Medulla oblongata (tissue), 1 donor: ENCODE measurements at regions not wholly inside any gene's neighbourhood (a gene's known extent, or its start where the extent isn't known, plus 50 kb on each side); places are given as distances from the start of the nearest gene placed in this dataset.

Experiments
- DNase-seq: peaks from one replicate; pipeline ENCODE4 v3.0.0-alpha.2; 2015; ENCODE audit errors: extremely low spot score

DNA sequence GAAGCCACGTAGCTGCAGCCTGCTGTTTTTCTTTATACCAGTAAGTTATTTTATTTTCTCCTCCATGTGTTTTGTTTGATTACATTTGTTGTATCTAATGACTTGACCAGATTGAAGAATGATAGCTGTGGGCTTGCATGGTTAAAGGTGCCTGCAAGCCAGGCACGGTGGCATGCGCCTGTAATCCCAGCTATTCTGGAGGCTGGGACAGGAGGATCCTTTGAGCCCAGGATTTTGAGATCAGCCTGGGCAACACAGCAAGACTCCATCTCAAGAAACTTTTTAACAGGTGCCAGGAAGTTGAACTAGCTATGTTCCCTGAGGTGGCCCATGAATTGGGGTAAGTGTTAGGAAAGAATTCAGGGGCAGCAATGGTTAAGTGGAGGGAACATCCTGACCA, 179.4 kb downstream of the IRS1 start:
- DNase-seq = no peak

DNA sequence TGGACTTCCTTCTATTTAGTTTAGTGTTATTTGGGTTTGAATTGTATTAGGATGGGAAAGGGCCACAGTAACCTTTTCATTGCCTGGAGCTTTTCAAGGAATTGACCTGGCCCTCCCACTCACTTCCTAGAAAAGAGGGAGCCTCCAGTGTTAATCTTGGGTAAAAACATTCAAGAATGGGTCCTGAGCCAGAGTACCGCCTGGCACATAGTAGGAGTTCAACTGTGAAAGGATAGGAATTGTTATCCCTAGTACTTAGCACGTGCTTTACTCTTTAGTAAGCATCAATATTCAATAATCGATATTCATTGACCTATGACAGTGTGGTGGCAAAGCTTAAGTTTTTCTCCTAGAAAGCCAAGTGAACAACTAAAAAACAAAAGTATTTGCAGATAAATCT, 179.9 kb downstream of the IRS1 start:
- DNase-seq = no peak

DNA sequence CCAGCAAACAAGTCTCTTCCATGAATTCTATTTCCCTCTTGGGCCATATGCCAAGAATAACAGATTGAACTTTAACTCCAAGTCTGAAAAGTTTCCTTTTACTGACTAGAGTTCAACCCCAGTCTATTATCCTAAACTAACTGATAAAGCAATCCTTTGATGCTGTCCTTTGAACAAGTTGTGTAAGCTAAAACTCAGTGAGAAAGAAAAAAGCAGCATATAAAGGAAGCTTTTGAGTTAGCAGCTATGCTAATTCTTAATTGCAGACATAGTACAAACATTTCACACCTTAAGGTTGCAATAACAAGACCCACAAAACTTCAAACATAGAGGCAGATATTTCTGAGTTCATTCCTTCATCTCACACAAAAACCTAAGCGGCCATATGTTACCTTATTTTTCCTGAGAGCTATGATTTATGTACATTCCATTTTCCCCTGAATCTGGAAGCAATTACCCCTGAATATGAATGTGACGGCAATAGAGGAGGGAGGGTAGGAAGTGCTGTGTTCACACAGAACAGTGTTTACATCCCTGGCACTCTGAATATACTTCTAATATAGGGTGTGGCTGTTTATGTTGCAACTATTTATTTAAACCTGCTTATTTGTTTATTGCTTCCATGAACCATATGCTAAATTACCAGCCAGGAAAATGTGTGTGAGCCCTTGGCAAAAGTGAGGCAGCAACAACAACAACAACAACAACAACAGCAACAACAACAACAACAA, 180.6 kb downstream of the IRS1 start:
- DNase-seq = no peak

DNA sequence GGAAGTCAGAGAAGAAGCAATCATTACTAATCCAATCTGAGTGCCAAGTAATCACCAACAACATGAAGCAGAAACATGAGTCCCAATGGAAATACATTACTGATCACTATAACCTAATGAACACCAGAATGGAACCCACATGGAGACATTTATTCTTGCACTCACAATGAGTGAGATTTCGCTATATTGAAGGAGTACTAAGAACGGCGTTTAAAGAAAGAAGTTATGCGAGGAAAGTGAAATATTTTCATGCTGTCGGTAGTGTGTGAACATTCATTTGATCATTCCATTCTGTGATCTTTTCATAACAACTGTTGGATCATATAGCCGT, 181.1 kb downstream of the IRS1 start:
- DNase-seq = no peak

DNA sequence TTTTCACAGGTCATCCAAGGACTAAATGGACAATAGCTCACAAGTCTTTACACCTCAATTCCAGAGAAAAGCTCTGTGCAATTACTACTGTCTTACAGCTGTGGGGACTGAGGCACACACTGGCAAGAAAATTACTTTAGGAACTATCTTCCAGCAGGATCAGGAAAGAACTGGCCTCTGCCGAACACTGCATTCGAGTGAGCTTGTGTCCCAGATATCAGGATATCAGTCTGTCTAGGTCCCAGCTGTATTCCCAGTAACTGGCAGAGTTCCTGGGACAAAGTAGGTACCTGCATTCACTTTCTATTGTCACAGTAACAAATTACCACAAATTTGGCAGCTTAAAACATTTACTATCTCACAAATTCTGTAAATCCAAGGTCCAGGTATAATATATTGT, 183.7 kb downstream of the IRS1 start:
- DNase-seq = no peak

DNA sequence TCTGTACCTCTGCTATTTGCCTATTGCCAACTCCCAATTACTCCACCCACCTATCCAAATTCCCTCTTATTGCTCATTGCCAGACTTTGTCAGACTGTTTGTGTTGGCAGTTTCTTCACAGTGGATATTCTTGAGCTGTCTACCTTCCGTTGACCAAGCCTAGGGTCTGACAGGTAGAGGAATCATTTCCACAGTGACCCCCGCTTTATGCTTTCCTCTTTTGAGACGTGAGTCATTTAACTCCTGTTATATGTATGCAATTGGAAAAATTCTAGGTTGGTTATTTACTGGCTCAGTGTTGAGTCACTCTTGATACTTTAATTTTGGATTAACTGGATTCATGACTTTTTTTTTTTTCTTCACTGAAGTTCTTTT, 187.7 kb downstream of the IRS1 start:
- DNase-seq = no peak

DNA sequence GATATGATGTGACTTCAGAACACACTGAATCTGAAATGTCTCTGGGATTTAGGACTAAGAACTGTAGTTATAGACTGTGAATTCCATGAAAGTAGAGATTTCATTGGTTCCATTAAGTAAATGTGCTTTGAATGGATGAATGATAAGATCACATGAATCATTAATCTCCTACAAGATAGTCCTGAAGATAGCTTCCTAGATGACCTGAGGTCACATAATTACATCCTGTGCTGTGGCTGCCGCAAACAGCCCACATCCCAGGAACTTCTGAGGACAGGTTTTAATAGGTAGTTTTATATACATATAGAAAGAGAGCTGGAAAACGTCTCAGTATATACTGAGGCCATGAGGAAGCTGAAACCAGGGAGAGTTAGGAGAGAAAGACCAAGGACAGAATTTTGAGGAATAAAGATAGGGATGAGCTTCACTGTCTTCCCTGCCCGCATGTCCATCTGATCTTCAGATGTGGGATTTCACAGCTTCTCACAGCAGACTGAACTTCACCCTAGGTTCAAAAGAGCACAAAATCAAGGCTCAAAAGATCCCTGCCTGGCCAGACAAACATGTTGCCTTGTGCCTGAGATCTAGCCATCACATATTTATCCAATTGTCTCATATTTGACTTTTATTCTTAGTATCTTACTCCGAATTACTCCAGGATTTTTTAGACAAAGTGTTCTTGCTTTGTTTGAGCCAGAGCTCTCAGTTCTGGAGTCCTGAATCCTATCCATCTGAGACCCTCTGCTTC, 188.2 kb downstream of the IRS1 start:
- no peak for DNase-seq

DNA sequence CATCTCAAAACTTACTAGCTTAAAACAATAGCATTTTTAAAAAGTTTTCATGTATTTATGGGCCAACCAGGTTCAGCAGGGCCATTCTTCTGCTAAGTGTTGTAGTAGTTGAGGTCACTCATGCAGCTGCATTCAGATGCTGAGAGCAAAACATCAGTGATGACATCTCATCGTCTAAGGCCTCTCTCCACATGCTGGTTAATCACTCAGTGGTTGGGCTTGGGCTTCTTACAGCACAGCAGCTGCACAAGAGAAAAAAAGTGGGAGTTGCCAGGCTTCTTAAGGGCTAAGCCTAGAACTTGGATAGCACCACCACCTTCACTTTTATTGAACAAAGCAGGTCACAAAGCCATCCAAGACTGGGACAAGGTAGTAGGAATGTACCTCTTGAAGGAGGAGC, 190.3 kb downstream of the IRS1 start:
- DNase-seq = no peak

DNA sequence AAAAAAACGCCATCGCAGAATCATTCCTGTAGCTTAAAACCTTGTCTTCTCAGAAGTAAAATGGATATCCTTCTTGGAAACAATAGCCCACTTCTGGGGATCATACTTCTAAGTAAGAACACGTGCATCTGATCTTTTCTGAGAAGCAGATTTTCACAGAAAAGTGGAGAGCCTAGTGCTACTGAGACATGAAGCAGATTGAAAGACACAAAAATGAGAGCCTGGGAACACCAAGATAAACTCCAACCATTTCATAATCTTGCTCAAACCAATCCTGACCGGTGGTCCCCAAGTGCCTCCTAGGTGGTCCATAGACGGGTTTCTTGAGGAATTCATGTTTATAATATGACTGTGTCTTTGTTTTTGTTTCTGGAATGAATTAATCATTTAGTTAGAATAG, 191.2 kb downstream of the IRS1 start:
- no peak for DNase-seq

DNA sequence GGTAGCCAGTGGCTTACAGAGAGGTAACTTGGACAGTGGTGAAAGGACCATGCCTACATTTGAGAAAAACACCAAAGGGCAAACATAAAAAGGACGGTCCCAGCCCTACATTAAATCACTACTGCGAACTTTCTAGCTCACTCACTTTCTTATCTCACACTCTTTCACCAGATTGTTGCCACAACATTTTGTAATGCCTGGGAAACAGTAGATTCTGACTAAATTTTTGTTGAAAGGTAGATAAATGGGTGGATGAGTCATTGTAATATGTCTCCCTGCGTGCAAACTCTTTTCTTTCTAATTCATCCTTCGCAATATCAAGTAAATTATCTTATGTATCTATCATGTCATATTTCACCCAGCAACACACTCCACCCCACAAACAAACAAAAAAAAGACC, 192.2 kb downstream of the IRS1 start:
- no peak for DNase-seq

DNA sequence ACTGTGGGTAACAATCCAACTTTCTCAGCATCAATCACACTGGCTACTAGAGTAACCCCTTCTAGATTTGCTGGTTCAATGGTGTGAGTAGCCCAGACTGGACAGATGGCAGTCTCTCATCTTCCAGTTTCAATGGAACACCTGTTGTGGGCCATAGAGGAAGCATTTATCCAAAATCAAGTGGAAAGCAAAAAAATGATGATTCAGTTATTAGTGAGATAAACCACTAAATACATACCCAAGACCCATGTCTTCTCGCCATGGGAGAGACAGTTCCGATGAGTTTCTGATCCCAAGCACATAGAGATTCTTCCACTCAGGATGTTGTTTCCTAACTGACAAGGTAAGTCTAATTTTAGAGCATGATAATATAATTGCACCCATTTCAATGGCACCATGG, 194.0 kb downstream of the IRS1 start:
- DNase-seq = no peak

DNA sequence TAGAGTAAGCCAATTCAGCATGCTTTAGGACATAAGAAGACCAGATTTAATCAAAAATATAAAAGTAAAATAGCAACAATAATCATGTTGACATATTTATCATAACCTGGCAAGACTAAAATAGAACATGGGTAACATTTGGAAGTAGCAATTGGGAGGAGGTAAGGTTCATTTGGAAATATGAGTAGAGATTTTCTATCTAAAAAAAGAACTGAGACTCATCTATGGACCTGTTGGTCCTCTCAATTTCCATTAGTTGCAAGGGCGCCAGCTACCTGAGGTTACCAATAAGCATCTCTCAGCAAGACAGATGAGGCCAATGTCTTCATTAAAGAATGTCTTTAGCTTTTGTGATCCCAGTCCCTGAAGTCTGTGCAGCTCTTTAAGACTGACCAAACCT, 196.0 kb downstream of the IRS1 start:
- no peak for DNase-seq

DNA sequence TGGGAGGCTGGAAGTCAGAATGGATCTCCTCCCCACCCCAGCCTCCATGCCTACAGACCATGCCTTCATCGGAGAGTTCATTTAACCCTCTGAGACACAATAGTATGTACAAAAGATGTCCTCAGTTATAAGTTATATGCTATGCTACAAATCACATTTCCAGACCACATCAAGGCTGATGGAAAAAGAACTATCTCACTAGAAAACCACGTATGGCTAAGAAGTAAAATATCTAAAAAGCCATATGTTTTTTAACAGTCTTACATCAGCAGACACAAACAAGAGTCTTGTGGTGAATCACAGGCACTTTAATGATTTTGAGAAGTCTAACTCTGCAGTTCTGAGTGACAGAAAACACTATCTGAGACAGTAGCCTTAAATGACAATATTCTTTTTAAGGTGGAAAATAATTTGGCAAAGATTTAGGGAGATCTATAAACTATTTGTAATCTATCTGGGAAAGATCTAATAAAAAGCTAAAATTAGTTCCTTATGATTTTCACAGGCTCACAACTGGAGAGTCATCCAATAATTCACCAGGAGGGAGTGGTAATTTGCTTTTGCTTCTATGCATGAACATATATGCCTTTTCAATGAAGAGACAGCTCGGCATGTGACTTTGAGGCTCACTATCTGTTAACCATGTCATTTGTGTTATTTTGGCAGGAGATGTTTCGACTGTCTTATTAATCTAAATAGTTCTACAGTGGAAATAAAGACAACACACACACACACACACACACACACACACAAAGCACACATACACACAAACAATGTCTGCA, 197.5 kb downstream of the IRS1 start:
- no peak for DNase-seq

DNA sequence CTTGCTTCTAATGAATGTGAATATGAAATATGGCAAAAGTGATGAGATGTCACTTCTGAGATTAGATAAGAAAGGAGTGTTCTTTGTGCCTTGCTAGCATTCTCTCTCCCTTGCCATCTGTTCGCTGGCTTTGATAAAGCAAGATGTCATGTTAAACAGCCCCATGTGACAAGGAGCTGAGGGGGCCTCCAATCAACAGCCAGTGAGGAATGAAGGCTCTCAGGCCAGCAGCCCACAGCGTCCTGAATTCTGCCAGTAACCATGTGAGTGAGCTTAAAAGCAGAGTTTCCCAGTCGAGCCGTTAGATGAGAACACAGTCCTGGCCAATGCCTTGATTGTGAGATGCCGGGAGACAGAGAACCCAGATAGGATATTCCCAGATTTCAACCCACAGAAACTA, 198.8 kb downstream of the IRS1 start:
- DNase-seq = no peak

DNA sequence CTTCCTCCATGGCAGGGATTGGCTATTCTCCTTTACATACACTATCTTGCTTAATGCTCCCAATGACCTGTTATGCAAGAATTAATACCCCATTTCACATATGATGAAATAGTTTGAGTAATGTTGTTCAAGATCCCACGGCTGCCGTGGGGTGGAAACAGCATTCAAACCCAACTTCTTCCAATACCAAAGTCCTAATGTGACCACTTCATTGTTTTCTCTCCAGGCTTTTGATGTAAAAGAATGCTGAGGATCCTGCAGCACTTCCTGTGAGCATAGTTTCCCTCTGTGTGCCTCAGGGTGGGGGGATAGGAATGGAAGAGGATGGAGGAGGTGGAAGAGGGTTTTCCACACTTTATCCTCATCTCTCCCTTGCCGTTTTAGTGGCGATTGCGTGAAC, 199.4 kb downstream of the IRS1 start:
- no peak for DNase-seq

DNA sequence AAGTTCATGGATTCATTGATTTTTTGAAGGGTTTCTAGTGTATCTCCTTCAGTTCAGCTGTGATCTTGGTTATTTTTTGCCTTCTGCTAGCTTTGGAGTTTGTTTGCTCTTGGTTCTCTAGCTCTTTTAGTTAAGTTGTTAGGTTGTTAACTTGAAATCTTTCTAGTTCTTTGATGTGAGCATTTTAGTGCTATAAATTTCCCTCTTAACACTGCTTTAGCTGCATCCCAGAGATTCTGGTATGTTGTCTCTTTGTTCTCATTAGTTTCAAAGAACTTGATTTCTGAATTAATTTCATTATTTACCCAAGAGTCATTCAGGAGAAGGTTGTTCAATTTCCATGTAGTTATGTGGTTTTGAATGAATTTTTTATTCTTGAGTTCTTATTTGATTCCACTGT, 210.6 kb downstream of the IRS1 start:
- DNase-seq = no peak

DNA sequence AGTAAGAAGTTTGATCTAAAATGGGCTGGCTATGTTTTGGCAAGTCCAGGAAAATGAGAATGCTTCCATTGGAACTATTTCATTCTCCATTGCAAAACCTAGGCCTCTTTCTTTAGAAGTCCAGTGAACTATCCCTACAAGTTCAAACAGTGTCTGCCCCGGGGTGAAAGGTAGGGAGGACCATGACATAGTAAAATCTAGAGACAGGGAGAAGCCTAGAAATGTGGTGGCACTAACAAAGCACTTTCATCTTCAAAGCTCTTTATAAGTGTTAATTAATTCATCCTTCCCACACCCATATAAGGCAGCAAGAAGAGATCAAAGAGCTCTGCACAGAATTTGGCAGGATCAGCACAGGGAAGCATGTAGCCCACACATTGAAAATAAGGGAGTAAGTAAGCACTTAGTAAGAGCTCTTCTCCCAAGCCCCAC, 214.5 kb downstream of the IRS1 start:
- DNase-seq = no peak

DNA sequence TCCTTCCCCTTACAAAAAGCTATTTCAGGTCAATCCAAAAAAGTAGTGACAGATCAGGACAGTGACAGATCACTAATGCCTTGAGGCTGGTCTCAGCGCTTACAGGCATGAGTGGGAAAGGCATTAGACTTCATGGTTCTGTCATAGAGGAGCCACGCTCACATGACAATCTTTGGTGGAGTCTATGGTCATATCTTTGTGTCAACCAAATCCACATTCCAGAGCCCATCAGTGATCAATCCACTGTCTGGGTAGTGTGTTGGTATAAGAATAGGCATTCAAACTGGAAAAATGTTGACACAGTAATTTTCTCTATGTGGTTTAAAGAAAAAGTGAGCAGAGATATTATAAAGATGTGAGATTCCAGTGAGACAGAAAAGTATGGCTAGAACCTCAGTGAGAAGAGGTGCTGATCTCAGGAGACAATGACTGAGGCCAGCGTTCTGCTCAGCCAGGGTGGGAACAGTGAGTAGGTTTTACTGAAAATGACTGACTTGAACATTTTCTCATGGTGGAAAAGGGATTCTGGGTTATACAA, 215.0 kb downstream of the IRS1 start:
- DNase-seq = no peak

DNA sequence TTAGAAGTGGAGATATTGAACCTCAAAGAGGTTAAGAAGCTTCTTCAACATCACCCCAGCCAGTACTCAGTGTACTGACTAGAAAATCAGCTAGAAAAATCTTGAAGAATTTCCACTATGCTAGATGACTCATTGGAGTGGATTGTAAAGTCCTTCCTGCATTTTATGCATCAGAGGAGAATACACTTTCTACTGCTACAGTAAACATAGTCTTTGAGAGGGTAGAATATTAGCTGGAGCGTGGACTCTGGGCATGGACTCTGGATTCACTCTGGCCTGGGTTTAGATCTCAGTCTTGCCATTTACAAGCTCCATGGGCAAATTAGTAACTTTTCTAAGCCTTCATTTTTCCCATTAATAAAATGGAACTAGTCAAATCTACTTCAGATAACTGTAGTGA, 215.9 kb downstream of the IRS1 start:
- DNase-seq = no peak

DNA sequence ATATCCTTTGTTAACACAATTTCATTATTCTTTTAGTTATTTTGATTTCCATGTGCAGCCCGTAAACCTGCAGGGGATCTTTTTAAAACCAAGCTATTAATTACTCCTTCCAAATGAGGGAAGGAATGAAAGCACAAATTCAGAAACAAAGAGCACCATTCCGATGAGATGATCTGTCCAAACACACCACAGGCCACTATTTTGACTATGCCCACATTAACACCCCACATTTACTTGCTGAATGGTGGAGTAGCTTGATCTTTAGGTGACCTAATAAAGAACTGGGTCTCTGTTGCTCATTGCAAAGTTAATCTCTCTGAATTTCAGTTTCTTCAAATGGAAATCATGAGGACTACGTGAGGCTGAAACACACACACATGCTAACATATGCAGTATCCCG, 218.0 kb downstream of the IRS1 start:
- DNase-seq = no peak

DNA sequence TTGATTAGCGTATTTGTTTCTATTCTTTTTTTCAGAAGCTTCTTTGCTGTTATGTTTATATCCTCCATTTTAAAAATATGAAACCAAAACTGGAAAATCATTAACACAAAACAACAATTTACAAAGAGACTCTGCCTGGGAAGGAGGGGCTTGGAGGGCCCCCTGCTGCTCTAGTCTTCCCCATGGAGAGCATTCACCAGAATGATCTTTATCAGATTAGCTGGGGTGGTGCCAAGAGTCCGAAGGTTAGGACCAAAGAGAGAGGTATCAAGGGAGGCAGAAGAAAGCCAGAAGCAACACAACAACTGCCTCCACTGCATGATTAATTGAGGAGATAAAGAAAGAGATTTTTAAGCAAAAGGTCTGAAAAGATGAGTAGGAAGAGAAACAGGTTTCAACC, 218.6 kb downstream of the IRS1 start:
- no peak for DNase-seq

DNA sequence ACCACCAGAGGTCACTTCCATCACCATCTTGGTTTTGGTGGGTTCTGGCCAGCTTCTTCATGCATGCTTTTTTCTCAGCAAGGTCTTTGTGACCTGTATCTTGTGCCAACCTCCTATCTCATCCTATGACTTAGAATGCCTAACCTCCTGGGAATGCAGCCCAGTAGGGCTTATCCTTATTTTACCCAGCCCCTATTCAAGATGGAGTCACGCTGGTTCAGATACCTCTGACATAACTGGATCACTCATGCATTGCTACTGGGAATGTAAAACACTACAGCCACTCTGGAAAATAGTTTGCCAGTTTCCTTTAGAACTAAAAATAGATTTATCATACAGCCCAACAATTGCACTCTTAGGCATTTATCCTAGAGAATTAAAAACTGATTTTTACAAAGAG, 219.2 kb downstream of the IRS1 start:
- no peak for DNase-seq

DNA sequence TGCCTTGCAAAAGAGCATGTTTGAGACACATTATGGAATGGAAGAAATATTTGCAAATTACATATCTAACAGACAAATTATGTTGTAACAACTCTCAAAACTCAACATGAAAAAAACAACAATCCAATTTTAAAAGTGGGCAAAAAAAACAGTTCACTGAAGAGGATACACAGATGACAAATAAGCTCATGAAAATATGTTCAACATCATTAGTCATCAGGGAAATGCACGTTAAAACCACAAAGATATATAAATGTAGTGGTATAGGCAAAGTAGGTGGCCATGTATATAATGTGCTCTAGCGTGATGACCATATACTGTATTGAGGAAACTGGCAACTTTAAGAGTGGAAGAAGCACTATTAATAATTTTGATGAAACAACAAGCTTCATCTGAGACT, 220.1 kb downstream of the IRS1 start:
- no peak for DNase-seq
